GM12891 (cell line): ENCODE measurements at regions not wholly inside any gene's neighbourhood (a gene's known extent, or its start where the extent isn't known, plus 50 kb on each side); places are given as distances from the start of the nearest gene placed in this dataset.

Experiments used
- POLR2A ChIP-seq: IDR thresholded peaks from 2 replicates; pipeline ENCODE4 v1.6.1; 2011; ENCODE audit warnings: low read depth, low read length, control low read depth
- POLR2AphosphoS5 ChIP-seq: IDR thresholded peaks from 2 replicates; pipeline ENCODE4 v1.6.1; 2011; ENCODE audit warnings: low read depth, low read length, control low read depth
- TAF1 ChIP-seq: IDR thresholded peaks from 2 replicates; pipeline ENCODE4 v1.6.1; 2011; ENCODE audit warnings: low read depth, low read length, control low read depth

DNA sequence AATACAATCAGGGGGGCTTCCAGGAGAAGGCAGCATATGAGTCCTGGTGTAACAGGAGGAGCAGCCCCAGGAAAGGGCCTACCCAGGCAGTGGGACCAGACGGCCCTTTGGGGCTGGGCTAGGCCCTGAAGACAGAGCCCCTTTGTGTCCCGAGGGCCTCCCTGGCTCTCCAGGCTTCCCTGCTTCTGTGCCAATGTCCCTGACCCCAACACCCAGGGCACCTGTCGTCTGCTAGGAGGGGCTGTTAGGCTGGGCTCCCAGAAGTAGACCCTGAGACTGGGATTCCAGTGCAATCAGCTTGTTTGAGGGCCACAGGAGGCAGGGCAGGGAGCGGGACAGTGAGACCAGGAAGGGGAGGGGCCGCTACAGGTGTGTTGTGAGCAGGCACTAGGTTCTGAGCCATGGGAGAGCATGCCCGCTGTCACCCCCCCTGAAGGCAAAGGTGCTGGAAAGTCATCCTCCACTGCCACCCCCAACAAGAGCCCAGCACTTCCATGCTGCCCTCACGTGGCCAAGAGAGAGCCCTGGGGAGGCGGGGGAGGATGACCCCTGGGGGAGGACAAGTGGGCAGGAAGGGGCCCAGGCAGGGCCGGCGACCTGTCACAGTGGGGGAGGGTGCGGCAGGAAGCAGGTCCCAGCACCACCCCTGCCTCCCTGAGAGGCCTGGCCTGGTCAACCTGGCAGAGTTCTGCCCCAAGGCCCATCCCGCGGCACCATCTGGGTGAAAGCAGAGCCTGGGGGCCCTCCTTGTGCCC lies 64.8 kb downstream of the ADRA2C start:
- TF ChIP-seq POLR2A (no peak), TAF1 (no peak), POLR2AphosphoS5 (no peak)
